ENCODE measurements at regions not wholly inside any gene's neighbourhood (a gene's known extent, or its start where the extent isn't known, plus 50 kb on each side); places are given as distances from the start of the nearest gene placed in this dataset.

DNA sequence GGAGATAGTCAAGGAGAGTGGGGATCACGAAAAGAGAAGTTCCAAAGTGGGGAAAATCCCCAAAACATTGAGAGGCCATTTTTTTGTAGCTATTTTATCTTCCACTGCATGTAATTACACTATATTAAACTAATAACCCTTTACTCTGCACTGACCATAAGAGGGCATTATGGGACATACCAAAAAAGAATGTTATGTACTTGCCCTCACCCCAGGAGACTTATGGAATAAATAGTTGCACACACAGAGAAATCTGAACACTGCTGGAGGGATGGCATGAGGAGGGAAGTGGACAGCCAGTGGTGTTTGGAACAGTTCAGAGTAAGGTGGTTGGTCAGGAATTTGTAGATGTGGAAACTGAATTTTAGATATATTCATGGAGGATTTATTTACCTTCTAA lies 422.9 kb downstream of the SNAPC1 start (continued):
- no peak for TF ChIP-seq BRCA1 (CRISPR knock-in tag; IDR thresholded peaks at IDR 0.05)

DNA sequence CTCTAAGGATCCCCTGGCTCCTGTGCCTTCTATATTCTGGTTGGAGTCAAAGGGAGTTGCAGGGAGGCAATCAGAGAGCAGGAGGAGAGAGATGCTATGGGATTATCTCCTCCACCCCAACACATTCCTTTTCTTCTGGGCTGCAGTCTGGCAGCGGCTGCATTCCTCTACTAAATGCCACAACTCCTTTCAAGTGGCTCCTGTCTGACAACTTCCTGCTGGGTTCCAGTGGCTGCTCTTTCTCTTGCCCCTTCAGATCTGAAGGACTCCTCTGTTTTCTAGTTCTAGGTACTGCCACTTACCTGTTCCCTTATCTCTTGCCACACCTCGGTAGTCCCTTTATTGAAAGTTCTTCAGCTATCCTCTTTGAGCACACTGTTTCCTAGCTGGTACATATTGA lies 425.0 kb downstream of the SNAPC1 start:
- Histone ChIP-seq H3K9ac (ENCODE audit: insufficient read depth, low read depth, low read length) (no peak overlapping the region), H3K79me2 (ENCODE audit: insufficient read depth, low read length) (no peaks in the 10 kb centered on the region), H4K20me1 (ENCODE audit: insufficient read depth, low read length) (no peaks in the 10 kb centered on the region), H3K27ac (ENCODE audit: extremely low read length, insufficient read depth, low read length) (no peak overlapping the region), H2AFZ (ENCODE audit: low read length) (no peak overlapping the region), H3K4me2 (ENCODE audit: low read depth, low read length) (no peak overlapping the region), H3K36me3 (replicated peaks in 1 of 2; ENCODE audit: control insufficient read depth in 1 of 2, insufficient read depth in 2 of 2, low read length in 2 of 2) (no peaks in the 10 kb centered on the region), H3K4me3 (replicated peaks in 1 of 3; ENCODE audit: insufficient read depth in 1 of 3, low read depth in 2 of 3, low read length in 3 of 3) (no peak overlapping the region), H3K9me3 (ENCODE audit: low read length) (no peaks in the 10 kb centered on the region), H3K27me3 (ENCODE audit: control insufficient read depth in 1 of 2, insufficient read depth in 2 of 2, low read length in 2 of 2) (no peaks in the 10 kb centered on the region; a peak in 1 of 5 replicates), H3K4me1 (ENCODE audit: insufficient read depth, low read length) (no peaks in the 10 kb centered on the region)
- no peak for FAIRE-seq
- no peak for DNase-seq (ENCODE audit: low spot score)
- CTCF ChIA-PET (ENCODE audit: low intra/inter-chr PET ratio, low total read pairs): no interaction called here
- 8% methylated on average over 2 of the region's 2 CpGs for WGBS (ENCODE audit: low lambda C conversion rate)
- ATAC-seq: no peak
- POLR2A ChIA-PET: no interaction called here
- intact Hi-C loops (cut with micrococcal nuclease; ENCODE audit: unreplicated experiment): no loop called here
- BruUV-seq (replicated peaks): no TSS peak
- in situ Hi-C loops (cut with HindIII; ENCODE audit: extremely low pct_ligation_motif_present, low pct_unique_long_range_greater_than_20kb): loop anchor here (25.0 kb wide), 1 partner anchor 975 kb away; no protein-coding TSS in a partner anchor
- TF ChIP-seq, protein P1, sequence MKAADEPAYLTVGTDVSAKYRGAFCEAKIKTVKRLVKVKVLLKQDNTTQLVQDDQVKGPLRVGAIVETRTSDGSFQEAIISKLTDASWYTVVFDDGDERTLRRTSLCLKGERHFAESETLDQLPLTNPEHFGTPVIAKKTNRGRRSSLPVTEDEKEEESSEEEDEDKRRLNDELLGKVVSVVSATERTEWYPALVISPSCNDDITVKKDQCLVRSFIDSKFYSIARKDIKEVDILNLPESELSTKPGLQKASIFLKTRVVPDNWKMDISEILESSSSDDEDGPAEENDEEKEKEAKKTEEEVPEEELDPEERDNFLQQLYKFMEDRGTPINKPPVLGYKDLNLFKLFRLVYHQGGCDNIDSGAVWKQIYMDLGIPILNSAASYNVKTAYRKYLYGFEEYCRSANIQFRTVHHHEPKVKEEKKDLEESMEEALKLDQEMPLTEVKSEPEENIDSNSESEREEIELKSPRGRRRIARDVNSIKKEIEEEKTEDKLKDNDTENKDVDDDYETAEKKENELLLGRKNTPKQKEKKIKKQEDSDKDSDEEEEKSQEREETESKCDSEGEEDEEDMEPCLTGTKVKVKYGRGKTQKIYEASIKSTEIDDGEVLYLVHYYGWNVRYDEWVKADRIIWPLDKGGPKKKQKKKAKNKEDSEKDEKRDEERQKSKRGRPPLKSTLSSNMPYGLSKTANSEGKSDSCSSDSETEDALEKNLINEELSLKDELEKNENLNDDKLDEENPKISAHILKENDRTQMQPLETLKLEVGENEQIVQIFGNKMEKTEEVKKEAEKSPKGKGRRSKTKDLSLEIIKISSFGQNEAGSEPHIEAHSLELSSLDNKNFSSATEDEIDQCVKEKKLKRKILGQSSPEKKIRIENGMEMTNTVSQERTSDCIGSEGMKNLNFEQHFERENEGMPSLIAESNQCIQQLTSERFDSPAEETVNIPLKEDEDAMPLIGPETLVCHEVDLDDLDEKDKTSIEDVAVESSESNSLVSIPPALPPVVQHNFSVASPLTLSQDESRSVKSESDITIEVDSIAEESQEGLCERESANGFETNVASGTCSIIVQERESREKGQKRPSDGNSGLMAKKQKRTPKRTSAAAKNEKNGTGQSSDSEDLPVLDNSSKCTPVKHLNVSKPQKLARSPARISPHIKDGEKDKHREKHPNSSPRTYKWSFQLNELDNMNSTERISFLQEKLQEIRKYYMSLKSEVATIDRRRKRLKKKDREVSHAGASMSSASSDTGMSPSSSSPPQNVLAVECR (CRISPR knock-in tag; IDR thresholded peaks at IDR 0.05; ENCODE audit: borderline replicate concordance): no peak
- TF ChIP-seq SNAI1 (CRISPR knock-in tag; IDR thresholded peaks at IDR 0.05; ENCODE audit: borderline replicate concordance) (no peak), SNRNP70 (IDR thresholded peaks at IDR 0.05; ENCODE audit: low read depth, low read length) (no peak), ATAD3A (CRISPR knock-in tag; IDR thresholded peaks at IDR 0.05) (no peak), HES4 (CRISPR knock-in tag; IDR thresholded peaks at IDR 0.05; ENCODE audit: borderline replicate concordance) (no peak), ZNF326 (CRISPR knock-in tag; IDR thresholded peaks at IDR 0.05; ENCODE audit: borderline replicate concordance) (no peak), NFKB2 (CRISPR knock-in tag; IDR thresholded peaks at IDR 0.05; ENCODE audit: borderline replicate concordance) (no peak), ZSCAN9 (CRISPR knock-in tag; IDR thresholded peaks at IDR 0.05; ENCODE audit: borderline replicate concordance) (no peak), MIER3 (CRISPR knock-in tag; IDR thresholded peaks at IDR 0.05; ENCODE audit: borderline replicate concordance) (no peak), ZNF572 (CRISPR knock-in tag; IDR thresholded peaks at IDR 0.05) (no peak), CAMTA2 (CRISPR knock-in tag; IDR thresholded peaks at IDR 0.05; ENCODE audit: borderline replicate concordance) (no peak), GLMP (CRISPR knock-in tag; IDR thresholded peaks at IDR 0.05; ENCODE audit: borderline replicate concordance) (no peak)
- TF ChIP-seq, protein P2, sequence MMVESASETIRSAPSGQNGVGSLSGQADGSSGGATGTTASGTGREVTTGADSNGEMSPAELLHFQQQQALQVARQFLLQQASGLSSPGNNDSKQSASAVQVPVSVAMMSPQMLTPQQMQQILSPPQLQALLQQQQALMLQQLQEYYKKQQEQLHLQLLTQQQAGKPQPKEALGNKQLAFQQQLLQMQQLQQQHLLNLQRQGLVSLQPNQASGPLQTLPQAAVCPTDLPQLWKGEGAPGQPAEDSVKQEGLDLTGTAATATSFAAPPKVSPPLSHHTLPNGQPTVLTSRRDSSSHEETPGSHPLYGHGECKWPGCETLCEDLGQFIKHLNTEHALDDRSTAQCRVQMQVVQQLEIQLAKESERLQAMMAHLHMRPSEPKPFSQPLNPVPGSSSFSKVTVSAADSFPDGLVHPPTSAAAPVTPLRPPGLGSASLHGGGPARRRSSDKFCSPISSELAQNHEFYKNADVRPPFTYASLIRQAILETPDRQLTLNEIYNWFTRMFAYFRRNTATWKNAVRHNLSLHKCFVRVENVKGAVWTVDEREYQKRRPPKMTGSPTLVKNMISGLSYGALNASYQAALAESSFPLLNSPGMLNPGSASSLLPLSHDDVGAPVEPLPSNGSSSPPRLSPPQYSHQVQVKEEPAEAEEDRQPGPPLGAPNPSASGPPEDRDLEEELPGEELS (CRISPR knock-in tag; IDR thresholded peaks at IDR 0.05): no peak

All from HepG2 (cell line).